HG02678 (cell line): ENCODE measurements at regions not wholly inside any gene's neighbourhood (a gene's known extent, or its start where the extent isn't known, plus 50 kb on each side); places are given as distances from the start of the nearest gene placed in this dataset.
A peak's percentile ranks its signal among the peaks of the same experiment; 100 is the strongest.

Experiments used
- ATAC-seq: cut with Tn5 transposase; IDR thresholded peaks from one replicate; pipeline ENCODE4 v1.9.1; 2021; ENCODE audit warnings: mild to moderate bottlenecking, moderate library complexity; ENCODE audit not compliant: unreplicated experiment

DNA sequence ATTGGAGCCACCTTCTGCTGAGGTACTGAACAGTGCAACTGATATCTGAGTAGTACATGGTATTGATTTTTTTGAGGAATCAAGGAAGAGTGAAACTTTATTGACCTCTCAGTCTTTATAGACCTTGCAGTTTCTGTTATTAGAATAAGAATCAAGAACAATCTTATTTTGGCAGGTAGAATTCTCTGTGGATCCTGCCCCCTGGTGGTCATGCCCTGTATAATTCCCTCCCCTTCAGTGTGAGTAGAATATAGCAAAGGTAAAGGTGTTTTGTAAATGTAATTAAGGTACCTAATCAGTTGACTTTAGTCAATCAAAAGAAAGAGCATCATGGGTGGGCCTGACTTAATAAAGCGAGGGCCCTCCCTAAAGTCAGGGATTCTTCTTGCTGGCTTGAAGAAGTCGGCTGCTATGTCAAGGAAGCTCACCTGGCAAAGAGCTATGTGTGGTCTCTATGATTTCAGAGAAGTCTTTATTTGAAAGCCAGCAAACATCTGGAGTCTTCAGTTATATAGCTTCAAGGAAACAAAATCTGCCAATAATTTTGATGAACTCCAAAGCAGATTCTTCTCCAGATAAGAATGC lies 142.8 kb downstream of the LSM5 start:
- ATAC-seq, result no peak

GRCh38 chr7:32346253-32346652 lies 143.9 kb downstream of the LSM5 start:
- ATAC-seq, result no peak

DNA sequence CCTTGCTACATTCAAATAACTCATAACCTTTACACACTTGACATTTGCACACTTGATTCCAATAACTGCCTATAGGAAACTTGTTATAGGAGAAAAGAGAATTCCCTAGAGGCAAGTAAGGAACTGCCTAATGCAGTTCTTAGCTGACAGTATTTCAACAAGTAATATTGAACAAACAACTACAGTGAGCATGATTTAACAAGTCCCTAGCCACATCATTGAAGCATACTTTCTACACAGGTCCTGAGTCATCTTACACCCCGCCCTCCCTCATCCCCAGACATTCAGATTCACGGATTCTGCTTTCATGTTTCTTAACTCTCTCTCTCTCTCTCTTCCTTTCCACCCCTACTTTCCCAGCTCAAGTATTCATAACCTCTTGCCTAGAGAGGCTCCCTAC lies 153.5 kb downstream of the LSM5 start:
- no peak for ATAC-seq

DNA sequence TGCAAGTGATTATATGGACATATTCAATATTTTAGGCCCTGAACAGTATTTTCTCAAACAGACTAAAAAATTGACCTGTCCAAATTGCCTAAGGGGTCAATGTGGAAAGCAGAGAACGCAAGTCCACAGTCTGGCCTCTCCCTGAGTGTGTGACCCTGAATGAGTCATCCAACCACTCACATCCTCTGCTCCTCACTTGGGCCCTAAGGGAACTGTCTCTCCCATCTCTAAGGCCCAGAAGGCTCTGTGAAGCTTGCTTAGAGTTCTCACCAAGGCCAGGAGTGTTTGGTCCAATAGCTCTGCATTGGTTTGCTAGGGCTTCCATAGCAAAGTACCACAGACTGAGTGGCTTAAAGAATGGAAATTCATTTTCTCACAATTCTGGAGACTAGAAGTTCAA lies 155.1 kb downstream of the LSM5 start:
- no peak for ATAC-seq

DNA sequence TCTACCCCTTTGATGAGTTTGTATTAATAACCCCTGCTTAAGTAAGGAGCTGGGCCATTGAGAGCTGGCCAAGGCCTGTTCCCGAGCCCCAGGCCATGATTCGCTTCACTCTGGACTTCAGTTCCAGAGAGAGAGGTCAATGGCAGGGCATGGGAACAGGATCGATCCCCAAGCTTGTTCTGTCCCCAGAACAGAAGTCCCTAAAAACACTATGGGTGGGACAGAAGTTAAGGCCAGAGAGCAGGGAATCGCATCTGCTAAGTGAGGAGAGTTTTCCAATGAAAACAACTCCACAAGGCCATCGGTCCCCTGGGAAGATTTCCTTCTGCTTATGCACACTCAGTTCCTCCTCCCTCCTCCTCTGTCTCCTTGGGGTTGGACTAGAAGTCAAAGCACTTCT lies 159.6 kb downstream of the LSM5 start:
- ATAC-seq, result no peak

GRCh38 chr7:32326078-32326477 lies 164.1 kb downstream of the LSM5 start:
- no peak for ATAC-seq

DNA sequence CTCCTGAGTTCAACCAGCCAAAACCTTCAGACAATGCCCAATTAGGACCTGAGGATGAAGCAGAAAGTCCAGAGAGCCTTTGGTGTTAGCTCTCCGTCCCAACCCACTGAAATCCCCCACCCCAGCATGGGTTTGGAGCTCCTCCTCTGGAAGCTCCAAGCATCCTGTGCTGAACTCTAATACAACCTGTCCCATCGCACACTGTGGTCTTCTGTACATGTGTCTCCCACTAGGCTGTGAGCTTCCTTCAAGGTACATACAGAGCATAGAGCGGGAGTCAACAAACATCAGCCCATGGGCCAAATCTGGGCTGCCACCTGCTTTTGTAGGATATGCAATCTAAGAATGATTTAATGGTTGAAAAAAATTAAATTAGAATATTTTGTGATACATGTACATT lies 166.5 kb downstream of the LSM5 start:
- no peak for ATAC-seq

- ATAC-seq, result no peak
Observed at GRCh38 chr7:32319012-32319382, 171.2 kb downstream of the LSM5 start.

GRCh38 chr7:32318300-32319011 lies 171.7 kb downstream of the LSM5 start:
- ATAC-seq, result no peak

DNA sequence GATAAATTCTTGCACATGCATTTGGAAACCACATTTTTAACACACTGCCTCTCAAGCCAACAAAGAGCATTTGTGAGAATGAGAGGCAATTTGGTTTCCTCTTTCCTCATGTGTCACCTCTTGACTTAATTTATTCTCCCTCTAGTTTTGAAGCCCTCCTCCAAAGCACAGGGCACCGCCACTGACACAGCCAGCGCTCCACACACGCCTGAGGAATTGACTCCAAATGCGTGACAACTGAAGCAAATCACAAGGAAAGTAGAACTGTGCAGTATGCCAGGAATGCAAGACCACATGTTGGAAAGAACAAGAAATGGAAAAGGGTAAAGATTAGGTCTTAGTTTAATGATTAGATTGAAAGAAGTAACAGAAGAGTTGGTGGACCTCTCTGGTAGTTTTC lies 173.3 kb downstream of the LSM5 start:
- ATAC-seq, result no peak

- no peak for ATAC-seq
Observed at GRCh38 chr7:32314761-32315160, 175.4 kb downstream of the LSM5 start.

DNA sequence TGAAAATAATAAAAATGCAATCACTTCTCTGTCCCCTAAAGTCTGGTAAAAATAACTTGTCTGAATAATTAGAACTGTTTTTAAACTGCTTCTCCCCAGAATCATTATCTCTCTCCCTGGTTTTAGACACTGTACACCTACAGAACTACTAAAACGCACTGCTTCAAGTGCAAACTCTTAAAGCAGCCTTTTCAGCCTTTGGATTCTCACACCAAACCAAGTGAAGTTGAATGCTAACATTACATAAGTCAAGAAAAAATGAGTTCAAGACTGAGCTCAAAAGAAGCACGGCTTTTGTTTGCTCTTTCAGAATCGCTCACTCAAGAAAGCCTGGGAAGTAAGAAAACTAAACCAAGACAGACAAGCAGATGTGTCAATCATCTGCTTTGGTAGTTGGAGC lies 188.8 kb downstream of the LSM5 start:
- ATAC-seq, result no peak

GRCh38 chr7:32299133-32299702 lies 191.0 kb downstream of the LSM5 start:
- no peak for ATAC-seq

GRCh38 chr7:32298408-32299132 lies 191.6 kb downstream of the LSM5 start:
- no peak for ATAC-seq

DNA sequence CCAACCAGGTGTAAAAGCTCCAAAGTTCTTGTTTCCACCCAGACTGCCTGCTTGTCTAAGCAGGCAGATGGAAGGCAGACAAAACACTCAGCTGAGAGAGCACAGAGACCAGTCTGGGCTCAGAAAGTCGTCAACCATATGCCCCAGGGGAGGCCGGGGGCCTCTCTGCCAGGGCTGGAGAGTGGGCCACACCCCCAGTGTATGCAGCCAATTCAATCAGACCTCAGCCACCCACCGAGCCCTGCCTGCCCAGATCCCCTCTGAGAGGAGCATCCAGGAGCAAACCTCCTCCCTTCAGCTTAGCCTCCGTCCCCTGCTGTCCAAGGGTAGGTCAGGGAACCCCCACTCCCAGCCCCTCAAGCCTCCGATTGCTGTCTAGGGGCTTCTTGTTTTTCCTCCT lies 196.3 kb downstream of the LSM5 start:
- ATAC-seq, result no peak

GRCh38 chr7:32289651-32290414 lies 200.3 kb downstream of the LSM5 start:
- no peak for ATAC-seq

DNA sequence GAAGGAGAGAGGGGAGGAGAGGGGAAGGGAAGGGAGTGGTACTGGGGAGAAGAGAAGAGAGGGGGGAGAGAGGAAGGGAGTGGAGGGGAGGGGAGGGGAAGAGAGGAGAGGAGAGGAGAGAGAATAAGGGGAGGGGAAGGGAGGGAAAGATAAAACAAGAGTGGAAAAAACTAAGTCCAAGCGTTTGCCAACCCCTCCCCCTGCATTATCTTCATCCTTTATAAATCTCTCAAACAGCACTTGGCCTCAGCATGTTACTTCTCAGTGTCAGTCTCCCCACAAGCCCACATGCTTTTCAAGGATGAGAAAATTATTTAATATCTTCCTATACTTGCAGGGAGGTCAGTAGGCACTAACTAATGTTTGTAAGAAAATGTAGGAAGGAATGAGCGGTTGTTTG lies 204.5 kb downstream of the LSM5 start:
- ATAC-seq, result no peak

GRCh38 chr7:32283546-32283945 lies 206.6 kb downstream of the LSM5 start:
- no peak for ATAC-seq

GRCh38 chr7:32279500-32279899 lies 209.3 kb upstream of the PDE1C start:
- no peak for ATAC-seq

- ATAC-seq, result peak; percentile 74
Observed at GRCh38 chr7:32275216-32276009, 205.2 kb upstream of the PDE1C start.
